Esophagus squamous epithelium (tissue), 5 donors: ENCODE measurements at regions not wholly inside any gene's neighbourhood (a gene's known extent, or its start where the extent isn't known, plus 50 kb on each side); places are given as distances from the start of the nearest gene placed in this dataset.

Source experiments
- DNase-seq: peaks from one replicate; lab custom pipeline; 2025; lab: John Stamatoyannopoulos, UW
- H3K27ac ChIP-seq, 4 donors: fragments of 200-600 bp; sonication (generic); one replicate each; pipeline ENCODE4 v1.5.1; 2016 to 2019; ENCODE audit warnings: mild to moderate bottlenecking in 1 of 4
- H3K27me3 ChIP-seq, 4 donors: fragments of 200-600 bp; sonication (generic); 1 replicate in 3 of 4; 2 replicates in 1 of 4; pipeline versions ENCODE4 v1.5.1 to v1.6.0; 2017 to 2021; ENCODE audit warnings: antibody characterized with exemption in 1 of 4
- H3K36me3 ChIP-seq, 3 donors: fragments of 200-600 bp; sonication (generic); one replicate each; pipeline ENCODE4 v1.5.1; 2016 to 2019
- H3K4me1 ChIP-seq, 3 donors: fragments of 200-600 bp; sonication (generic); one replicate each; pipeline ENCODE4 v1.5.1; 2017 to 2019
- H3K4me3 ChIP-seq, 4 donors: fragments of 200-600 bp; sonication (generic); 1 replicate in 3 of 4; 2 replicates in 1 of 4; pipeline ENCODE4 v1.5.1; 2016 to 2019; ENCODE audit warnings: mild to moderate bottlenecking in 2 of 4, moderate library complexity in 1 of 4
- H3K9me3 ChIP-seq, 3 donors: fragments of 200-600 bp; sonication (generic); one replicate each; pipeline ENCODE4 v1.5.1; 2016 to 2019
- POLR2A ChIP-seq, 4 donors: fragments of 450-650 bp; IDR thresholded peaks; one replicate each; pipeline ENCODE4 v1.6.1; 2017; ENCODE audit warnings: antibody characterized with exemption in 4 of 4, mild to moderate bottlenecking in 4 of 4, moderate library complexity in 3 of 4
- WGBS, 2 donors: methylation state at CpG; one replicate each; pipeline ENCODE4 v1.1.5; 2018; 5-methylcytosine and 5-hydroxymethylcytosine counted together
- intact Hi-C: fragments of 100-400 bp; cut with DNase I; formaldehyde crosslinking; loops from one replicate; pipeline ENCODE4 v1.15.0; 2022
- TF ChIP-seq, protein P1 (sequence below), 6 experiments: fragments of 450-650 bp in 4 of 6; fragments of 200-600 bp in 2 of 6; sonication (generic) in 2 of 6; IDR thresholded peaks; one replicate each; pipeline ENCODE4 v1.5.1; 2016 to 2019; ENCODE audit warnings: antibody characterized with exemption in 6 of 6, mild to moderate bottlenecking in 4 of 6, moderate library complexity in 4 of 6
- donor health status: DM: yes; HTN: yes; CAD: no.

DNA sequence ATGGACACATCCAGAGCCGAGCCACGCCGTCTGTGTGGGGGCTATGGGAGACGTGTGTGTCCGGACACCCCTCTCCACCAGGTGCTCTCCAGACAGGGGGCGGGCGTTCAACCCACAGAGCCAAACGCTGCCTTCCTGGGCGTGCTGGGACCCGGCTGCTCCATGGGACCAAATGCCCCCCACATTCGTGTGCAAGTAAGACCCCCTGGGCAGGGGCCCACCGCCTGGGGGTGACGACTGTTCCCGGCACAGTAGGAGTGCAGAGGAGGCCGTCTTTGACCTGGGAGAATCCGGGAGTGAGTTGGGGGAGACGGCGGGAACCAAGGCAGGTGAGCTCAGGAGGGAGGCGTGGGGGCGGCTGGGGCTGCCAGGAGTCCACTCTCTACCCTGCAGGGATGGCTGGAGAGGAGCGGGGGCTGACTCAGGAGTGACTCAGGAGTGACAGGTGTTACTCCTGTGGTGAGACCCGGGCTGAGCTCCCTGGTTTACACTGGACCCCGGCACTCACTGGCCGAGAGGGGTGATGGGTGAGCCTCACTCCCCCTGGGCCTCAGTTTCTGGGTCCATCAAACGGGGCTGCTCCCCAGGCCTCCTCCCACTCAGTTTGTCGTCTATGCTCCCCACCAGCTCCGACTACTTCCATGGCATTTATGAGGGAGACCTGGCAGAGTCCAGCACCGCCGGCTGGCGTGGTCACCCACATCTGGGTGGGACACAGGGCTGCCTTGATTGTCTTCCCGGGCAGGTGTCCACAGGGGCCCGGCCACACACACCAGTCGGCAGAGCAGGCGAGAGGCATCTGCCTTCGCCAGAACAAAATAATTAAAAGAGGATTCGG, 95.0 kb downstream of the MICALL2 start:
- 42 to 65% methylated on average over 3 to 20 of the region's 36 CpGs for WGBS, 2 donors
- TF ChIP-seq, protein P1, sequence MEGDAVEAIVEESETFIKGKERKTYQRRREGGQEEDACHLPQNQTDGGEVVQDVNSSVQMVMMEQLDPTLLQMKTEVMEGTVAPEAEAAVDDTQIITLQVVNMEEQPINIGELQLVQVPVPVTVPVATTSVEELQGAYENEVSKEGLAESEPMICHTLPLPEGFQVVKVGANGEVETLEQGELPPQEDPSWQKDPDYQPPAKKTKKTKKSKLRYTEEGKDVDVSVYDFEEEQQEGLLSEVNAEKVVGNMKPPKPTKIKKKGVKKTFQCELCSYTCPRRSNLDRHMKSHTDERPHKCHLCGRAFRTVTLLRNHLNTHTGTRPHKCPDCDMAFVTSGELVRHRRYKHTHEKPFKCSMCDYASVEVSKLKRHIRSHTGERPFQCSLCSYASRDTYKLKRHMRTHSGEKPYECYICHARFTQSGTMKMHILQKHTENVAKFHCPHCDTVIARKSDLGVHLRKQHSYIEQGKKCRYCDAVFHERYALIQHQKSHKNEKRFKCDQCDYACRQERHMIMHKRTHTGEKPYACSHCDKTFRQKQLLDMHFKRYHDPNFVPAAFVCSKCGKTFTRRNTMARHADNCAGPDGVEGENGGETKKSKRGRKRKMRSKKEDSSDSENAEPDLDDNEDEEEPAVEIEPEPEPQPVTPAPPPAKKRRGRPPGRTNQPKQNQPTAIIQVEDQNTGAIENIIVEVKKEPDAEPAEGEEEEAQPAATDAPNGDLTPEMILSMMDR (IDR thresholded peaks at IDR 0.05): no peak
- no peak for TF ChIP-seq POLR2A (IDR thresholded peaks at IDR 0.05)
- no peak for DNase-seq
- Histone ChIP-seq H3K9me3 (peaks cover 0 to 7% (median 0%) of the 10 kb centered on the region in 3 donors), H3K4me1 (peaks cover 0 to 10% (median 4%) of the 10 kb centered on the region in 3 donors), H3K36me3 (no peaks in the 10 kb centered on the region), H3K4me3 (no peak overlapping the region), H3K27me3 (peaks cover 10 to 52% (median 13%) of the 10 kb centered on the region in 4 donors), H3K27ac (no peak overlapping the region)
- intact Hi-C loops: no loop called here

DNA sequence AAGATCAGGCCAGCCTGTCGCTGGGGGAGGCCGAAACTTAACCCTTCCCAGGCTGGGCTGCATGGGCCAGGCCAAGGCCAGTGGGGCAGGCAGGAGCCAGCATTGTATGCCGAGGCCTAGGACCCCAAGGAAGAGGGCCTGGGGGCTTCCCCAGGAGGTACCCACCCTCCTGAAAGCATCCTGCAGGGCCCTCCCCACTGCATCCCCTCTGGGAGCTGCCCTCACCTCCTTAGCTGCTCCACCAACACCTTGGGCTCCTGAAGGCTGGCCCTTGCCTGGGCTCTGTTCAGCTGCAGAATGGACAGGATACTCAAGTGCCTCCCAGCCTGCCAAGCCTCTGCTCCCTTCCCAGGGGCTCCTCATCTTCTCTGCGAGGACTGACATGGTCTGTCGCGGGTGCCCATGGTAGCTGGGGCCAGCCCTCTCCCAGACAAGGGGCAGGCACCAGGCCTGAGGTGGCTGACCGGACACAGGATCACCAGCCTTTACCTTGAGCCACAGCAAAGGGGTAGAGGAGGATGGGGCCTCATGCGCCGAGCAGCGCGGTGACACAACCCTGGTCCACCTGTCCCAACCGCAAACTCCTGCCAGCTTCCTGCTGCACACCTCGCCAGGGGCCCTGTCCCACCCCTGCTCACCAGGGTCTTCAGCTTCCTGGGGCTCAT, 94.2 kb downstream of the MICALL2 start:
- no peak overlapping the region for H3K4me3 ChIP-seq
- H3K9me3 ChIP-seq: peaks cover 0 to 7% (median 0%) of the 10 kb centered on the region in 3 donors
- no peak overlapping the region for H3K27ac ChIP-seq
- DNase-seq: no peak
- WGBS, 2 donors: 65 to 80% methylated on average over 2 to 5 of the region's 13 CpGs
- no peak for TF ChIP-seq POLR2A (IDR thresholded peaks at IDR 0.05)
- TF ChIP-seq, protein P1 (IDR thresholded peaks at IDR 0.05): no peak
- H3K27me3 ChIP-seq: peaks cover 12 to 59% (median 19%) of the 10 kb centered on the region in 4 donors
- intact Hi-C loops: no loop called here
- peaks cover 0 to 11% (median 4%) of the 10 kb centered on the region in 3 donors for H3K4me1 ChIP-seq
- H3K36me3 ChIP-seq: no peaks in the 10 kb centered on the region

DNA sequence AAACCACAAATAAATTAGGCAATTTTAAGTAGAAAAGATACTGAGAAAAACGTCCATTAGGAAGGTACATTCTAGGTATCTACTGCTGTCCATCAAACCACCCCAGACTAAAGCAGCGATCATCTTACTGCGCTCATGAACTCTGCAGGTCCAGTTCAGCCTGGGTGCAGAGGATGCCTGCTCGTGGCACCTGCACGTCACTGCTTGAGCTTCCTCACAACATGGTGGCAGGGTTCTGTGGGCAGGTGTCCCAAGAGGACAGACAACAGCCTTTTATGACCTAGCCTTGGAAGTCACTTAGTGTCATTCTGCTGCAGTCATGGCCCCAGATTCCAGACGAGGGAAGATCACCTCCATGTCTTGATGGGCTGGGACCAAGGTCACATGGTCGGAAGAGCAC, 93.4 kb downstream of the MICALL2 start:
- H3K36me3 ChIP-seq: no peaks in the 10 kb centered on the region
- 79 to 81% methylated on average over 5 to 6 of the region's 7 CpGs for WGBS, 2 donors
- no peak overlapping the region for H3K4me3 ChIP-seq
- peaks cover 0 to 7% (median 0%) of the 10 kb centered on the region in 3 donors for H3K9me3 ChIP-seq
- no peak overlapping the region for H3K27ac ChIP-seq
- peaks cover 0 to 11% (median 4%) of the 10 kb centered on the region in 3 donors for H3K4me1 ChIP-seq
- H3K27me3 ChIP-seq: peaks cover 12 to 67% (median 24%) of the 10 kb centered on the region in 4 donors
- TF ChIP-seq, protein P1 (IDR thresholded peaks at IDR 0.05): no peak
- TF ChIP-seq POLR2A (IDR thresholded peaks at IDR 0.05): no peak
- intact Hi-C loops: no loop called here
- no peak for DNase-seq

DNA sequence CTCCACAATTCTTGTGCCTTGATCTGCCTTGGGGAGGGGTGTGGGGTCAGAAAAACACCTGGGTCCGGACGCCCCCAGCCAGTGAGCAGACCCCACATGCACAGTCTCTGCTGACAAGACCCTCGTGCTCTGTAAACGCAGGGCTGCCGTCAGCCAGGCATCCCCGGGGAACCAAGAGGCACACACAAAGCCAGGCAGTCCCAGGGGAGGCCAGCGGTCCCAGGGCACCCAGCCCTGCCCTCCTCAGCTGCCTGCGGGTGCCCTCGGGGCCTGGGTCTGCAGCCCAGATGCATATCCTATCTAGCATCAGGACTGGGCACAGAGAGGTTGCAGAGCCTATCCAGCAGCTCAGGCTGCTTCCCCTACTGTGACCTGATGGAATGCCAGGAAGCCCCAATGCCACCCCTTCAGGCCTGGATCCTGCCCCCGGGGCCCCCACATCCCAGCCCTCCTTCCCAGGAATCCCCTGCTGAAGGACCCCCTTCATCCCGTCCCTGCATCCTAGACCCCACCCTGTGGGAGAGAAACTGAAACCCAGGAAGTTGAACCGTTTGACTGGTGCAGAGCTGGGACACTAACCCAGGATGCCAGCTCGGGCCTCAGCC, 92.4 kb downstream of the MICALL2 start:
- H3K27me3 ChIP-seq: peaks cover 12 to 78% (median 24%) of the 10 kb centered on the region in 4 donors
- intact Hi-C loops: no loop called here
- 19 to 23% methylated on average over 2 of the region's 13 CpGs for WGBS, 2 donors

More for the DNA sequence above, 92.4 kb downstream of the MICALL2 start:
- no peak for TF ChIP-seq POLR2A (IDR thresholded peaks at IDR 0.05)
- TF ChIP-seq, protein P1 (IDR thresholded peaks at IDR 0.05): no peak
- no peaks in the 10 kb centered on the region for H3K36me3 ChIP-seq
- no peak for DNase-seq
- peaks cover 0 to 7% (median 0%) of the 10 kb centered on the region in 3 donors for H3K9me3 ChIP-seq
- no peak overlapping the region for H3K27ac ChIP-seq
- H3K4me3 ChIP-seq: no peak overlapping the region
- peaks cover 0 to 11% (median 4%) of the 10 kb centered on the region in 3 donors for H3K4me1 ChIP-seq
